ENCODE measurements at regions not wholly inside any gene's neighbourhood (a gene's known extent, or its start where the extent isn't known, plus 50 kb on each side); places are given as distances from the start of the nearest gene placed in this dataset.
"Not testable (repeated sequence)": the region's sequence is repeated elsewhere in the genome, so short reads cannot be mapped to it uniquely, and the experiment has no call there.

GRCh38 chr4:54587107-54587891, 70.5 kb upstream of the KIT start:
- no peak for FAIRE-seq

GRCh38 chr4:54588404-54588803, 69.4 kb upstream of the KIT start:
- no peak for FAIRE-seq

GRCh38 chr4:54589586-54589985, 68.2 kb upstream of the KIT start:
- FAIRE-seq, result no peak

- FAIRE-seq, result no peak
Measured at GRCh38 chr4:54593795-54594322, 63.9 kb upstream of the KIT start.

- no peak for FAIRE-seq
Measured at GRCh38 chr4:54596201-54596600, 61.6 kb upstream of the KIT start.

GRCh38 chr4:54597678-54598077, 60.1 kb upstream of the KIT start:
- FAIRE-seq, result not testable (repeated sequence)

GRCh38 chr4:54602175-54602574, 55.6 kb upstream of the KIT start:
- not testable (repeated sequence) for FAIRE-seq

GRCh38 chr4:54607067-54607466, 50.7 kb upstream of the KIT start:
- FAIRE-seq, result no peak

GRCh38 chr4:54607521-54607920, 50.2 kb upstream of the KIT start:
- FAIRE-seq, result no peak

Measured in TTC549 (cell line).